OCI-LY7 (cell line): ENCODE measurements at regions not wholly inside any gene's neighbourhood (a gene's known extent, or its start where the extent isn't known, plus 50 kb on each side); places are given as distances from the start of the nearest gene placed in this dataset.
"Not testable (repeated sequence)": the region's sequence is repeated elsewhere in the genome, so short reads cannot be mapped to it uniquely, and the experiment has no call there.

Experiments used
- BruUV-seq: library from RNA; stranded (reverse); fragments of 400-500 nt; replicated peaks from 2 replicates; lab custom pipeline; 2021; lab: Mats Ljungman, UMichigan
- CTCF ChIA-PET: fragments of 300-600 bp; sonication (Branson Sonifier 250); formaldehyde crosslinking; loops from one replicate; lab custom pipeline; 2022; ENCODE audit warnings: antibody characterized with exemption; ENCODE audit not compliant: unreplicated experiment; lab: Charles Lee
- POLR2A ChIA-PET: fragments of 300-600 bp; sonication (Branson Sonifier 250); formaldehyde crosslinking; loops from one replicate; lab custom pipeline; 2022; ENCODE audit warnings: antibody characterized with exemption; lab: Charles Lee
- DNase-seq: peaks from one replicate; pipeline ENCODE4 v3.0.0-alpha.2; 2015; ENCODE audit warnings: low spot score
- H2AFZ ChIP-seq: fragments of 200-600 bp; sonication (generic), shearing (Covaris generic); 2 replicates; pipeline ENCODE4 v1.6.1; 2014; ENCODE audit warnings: mild to moderate bottlenecking, antibody characterized with exemption, low read length, moderate library complexity
- H3K27ac ChIP-seq: fragments of 200-600 bp; sonication (generic); 2 replicates; pipeline ENCODE4 v1.5.1; 2014; ENCODE audit warnings: mixed run types, low read depth, mild to moderate bottlenecking, moderate library complexity, low read length, inconsistent platforms; ENCODE audit not compliant: poor library complexity, severe bottlenecking
- H3K36me3 ChIP-seq: fragments of 200-600 bp; sonication (generic); 2 replicates; pipeline ENCODE4 v1.6.1; 2014; ENCODE audit warnings: mild to moderate bottlenecking, antibody characterized with exemption, low read length, moderate library complexity, mixed read lengths; ENCODE audit not compliant: insufficient read depth
- H3K4me1 ChIP-seq: fragments of 200-600 bp; sonication (generic); 2 replicates; pipeline ENCODE4 v1.5.1; 2014; ENCODE audit warnings: mild to moderate bottlenecking, low read length; ENCODE audit not compliant: insufficient read depth, poor library complexity, severe bottlenecking
- H3K4me2 ChIP-seq: fragments of 200-600 bp; sonication (generic); 2 replicates; pipeline ENCODE4 v1.6.1; 2014; ENCODE audit warnings: mild to moderate bottlenecking, low read length
- H3K4me3 ChIP-seq: fragments of 200-600 bp; sonication (generic); 2 replicates; pipeline ENCODE4 v1.5.1; 2014; ENCODE audit warnings: mild to moderate bottlenecking, low read depth, low read length; ENCODE audit not compliant: poor library complexity, severe bottlenecking
- H3K79me2 ChIP-seq: fragments of 200-600 bp; sonication (generic); 2 replicates; pipeline ENCODE4 v1.6.1; 2016; ENCODE audit warnings: low read depth, mild to moderate bottlenecking, low read length, moderate library complexity, mixed read lengths; ENCODE audit not compliant: insufficient read depth
- H3K9me2 ChIP-seq: fragments of 200-600 bp; sonication (generic); 2 replicates; pipeline ENCODE4 v1.6.1; 2016; ENCODE audit warnings: mild to moderate bottlenecking, low read length, mixed read lengths; ENCODE audit not compliant: insufficient read depth
- H3K9me3 ChIP-seq: fragments of 200-600 bp; sonication (generic); 2 replicates; pipeline ENCODE4 v1.6.1; 2014; ENCODE audit warnings: mild to moderate bottlenecking, mixed run types, low read length, mixed read lengths
- H4K20me1 ChIP-seq: fragments of 200-600 bp; sonication (generic); 2 replicates; pipeline ENCODE4 v1.6.1; 2014; ENCODE audit warnings: mild to moderate bottlenecking, antibody characterized with exemption, low read length, moderate library complexity, mixed read lengths; ENCODE audit not compliant: insufficient read depth
- CTCF ChIP-seq: fragments of 200-600 bp; sonication (generic); conservative IDR thresholded peaks from 2 replicates; pipeline ENCODE4 v1.5.1; 2014; ENCODE audit warnings: mild to moderate bottlenecking, antibody characterized with exemption, low read length, moderate library complexity, mixed read lengths
- EZH2phosphoT487 ChIP-seq: fragments of 200-600 bp; sonication (generic); IDR thresholded peaks from 2 replicates; pipeline ENCODE4 v1.6.1; 2018; ENCODE audit warnings: low read depth, borderline replicate concordance, mild to moderate bottlenecking, mixed run types, antibody characterized with exemption, low read length, moderate library complexity, mixed read lengths
- intact Hi-C: fragments of 100-400 bp; cut with micrococcal nuclease; formaldehyde crosslinking; loops from one replicate; pipeline ENCODE4 v1.10.0; 2022; ENCODE audit not compliant: unreplicated experiment

DNA sequence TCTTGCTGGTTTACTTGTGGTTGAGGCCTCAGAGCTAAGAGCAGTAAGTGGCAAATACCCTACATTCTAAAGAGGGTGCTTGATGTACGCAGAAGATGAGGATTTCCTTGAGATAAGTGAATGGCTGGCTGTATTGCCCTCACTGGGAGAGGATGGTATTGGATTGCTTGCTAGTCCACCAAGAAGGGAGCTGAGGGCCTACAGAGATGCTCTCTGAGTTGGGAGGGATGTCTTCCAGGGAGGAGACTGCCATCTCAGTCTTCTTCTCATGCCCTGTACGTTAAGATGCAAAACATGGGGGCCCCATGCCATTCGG is 669.1 kb downstream of the UTRN start:
- DNase-seq, result no peak
- Histone ChIP-seq H3K36me3 (no peaks in the 10 kb centered on the region), H3K4me1 (no peaks in the 10 kb centered on the region), H3K9me2 (no peaks in the 10 kb centered on the region), H3K4me3 (no peak overlapping the region), H4K20me1 (no peaks in the 10 kb centered on the region), H3K79me2 (no peaks in the 10 kb centered on the region), H3K4me2 (no peak overlapping the region), H3K27ac (no peak overlapping the region), H2AFZ (no peak overlapping the region), H3K9me3 (no peaks in the 10 kb centered on the region)
- ChIA-PET CTCF (no interaction called here), POLR2A (no interaction called here)
- intact Hi-C loops, result no loop called here
- BruUV-seq, result no TSS peak
- TF ChIP-seq EZH2phosphoT487, result no peak
- TF ChIP-seq CTCF, result no peak

DNA sequence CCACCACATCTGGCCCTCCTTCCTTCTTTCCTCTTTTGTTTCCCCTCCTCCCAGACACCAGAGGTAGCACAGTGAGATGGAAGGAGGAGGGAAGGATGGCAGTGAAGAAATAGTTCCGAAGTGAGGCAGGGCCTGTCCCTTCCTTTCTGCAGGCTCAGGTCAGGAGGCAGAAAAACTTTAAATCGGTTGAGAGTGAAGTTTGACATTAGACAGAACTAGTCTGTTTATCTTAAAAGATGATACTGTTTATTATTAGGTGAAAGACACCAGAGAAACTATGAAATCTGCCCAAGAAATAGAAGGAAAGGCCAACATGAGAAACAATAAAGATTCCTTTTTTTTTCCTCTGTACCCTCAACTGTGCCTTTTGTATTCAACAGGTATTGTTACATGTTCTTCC is 670.3 kb downstream of the UTRN start:
- POLR2A ChIA-PET, result no interaction called here
- H3K9me3 ChIP-seq, result no peaks in the 10 kb centered on the region
- no peaks in the 10 kb centered on the region for H3K4me1 ChIP-seq
- no peaks in the 10 kb centered on the region for H4K20me1 ChIP-seq
- no peak overlapping the region for H3K4me3 ChIP-seq
- BruUV-seq, result no TSS peak
- CTCF ChIA-PET, result no interaction called here
- H3K27ac ChIP-seq, result no peak overlapping the region
- DNase-seq, result no peak
- H2AFZ ChIP-seq, result no peak overlapping the region
- no peak for TF ChIP-seq EZH2phosphoT487
- TF ChIP-seq CTCF, result no peak
- intact Hi-C loops, result no loop called here
- H3K36me3 ChIP-seq, result no peaks in the 10 kb centered on the region
- H3K9me2 ChIP-seq, result no peaks in the 10 kb centered on the region
- no peak overlapping the region for H3K4me2 ChIP-seq
- no peaks in the 10 kb centered on the region for H3K79me2 ChIP-seq

GRCh38 chr6:144955859-144956258 is 670.7 kb downstream of the UTRN start:
- ChIA-PET CTCF (no interaction called here), POLR2A (no interaction called here)
- H3K4me3 ChIP-seq, result no peak overlapping the region
- no peak overlapping the region for H2AFZ ChIP-seq
- H3K4me1 ChIP-seq, result no peaks in the 10 kb centered on the region
- H3K79me2 ChIP-seq, result no peaks in the 10 kb centered on the region
- no peaks in the 10 kb centered on the region for H3K9me3 ChIP-seq
- DNase-seq, result no peak
- H3K36me3 ChIP-seq, result no peaks in the 10 kb centered on the region
- intact Hi-C loops, result no loop called here
- no peak overlapping the region for H3K4me2 ChIP-seq
- no peaks in the 10 kb centered on the region for H3K9me2 ChIP-seq
- no peak for TF ChIP-seq EZH2phosphoT487
- TF ChIP-seq CTCF, result no peak
- H3K27ac ChIP-seq, result no peak overlapping the region
- BruUV-seq, result no TSS peak
- H4K20me1 ChIP-seq, result no peaks in the 10 kb centered on the region

DNA sequence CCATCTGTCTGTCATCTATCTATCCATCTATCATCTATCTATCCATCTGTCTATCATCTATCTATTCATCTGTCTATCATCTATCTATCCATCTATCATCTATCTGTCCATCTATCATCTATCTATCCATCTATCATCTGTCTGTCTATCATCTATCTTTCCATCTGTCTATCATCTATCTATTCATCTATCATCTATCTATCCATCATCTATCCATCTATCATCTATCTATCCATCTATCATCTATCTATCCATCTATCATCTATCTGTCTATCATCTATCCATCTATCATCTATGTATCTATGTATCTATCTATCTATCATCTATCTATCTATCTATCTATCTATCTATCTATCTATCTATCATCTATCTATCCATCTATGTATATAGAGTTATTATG is 671.6 kb downstream of the UTRN start:
- H3K79me2 ChIP-seq, intact Hi-C loops, H3K4me2 ChIP-seq, CTCF ChIA-PET, POLR2A ChIA-PET, H4K20me1 ChIP-seq, BruUV-seq, DNase-seq, H3K27ac ChIP-seq, H3K36me3 ChIP-seq, H3K4me3 ChIP-seq, H3K9me3 ChIP-seq, H2AFZ ChIP-seq, H3K9me2 ChIP-seq, H3K4me1 ChIP-seq: not testable (repeated sequence)
